ENCODE measurements at regions not wholly inside any gene's neighbourhood (a gene's known extent, or its start where the extent isn't known, plus 50 kb on each side); places are given as distances from the start of the nearest gene placed in this dataset.
"Not testable (repeated sequence)": the region's sequence is repeated elsewhere in the genome, so short reads cannot be mapped to it uniquely, and the experiment has no call there.

- no peak overlapping the region for H3K27ac Mint-ChIP-seq
- H3K27me3 Mint-ChIP-seq = peaks cover 55% of the 10 kb centered on the region in 2 donors
- H3K4me1 Mint-ChIP-seq (ENCODE audit: low read depth in 2 of 2) = no peaks in the 10 kb centered on the region
- ATAC-seq (replicated peaks) (no peak), DNase-seq (no peak)
- H3K36me3 Mint-ChIP-seq (ENCODE audit: insufficient read depth) = no peaks in the 10 kb centered on the region
- H3K4me3 Mint-ChIP-seq = no peak overlapping the region
- no peaks in the 10 kb centered on the region for H3K9me3 Mint-ChIP-seq
These were observed 163.7 kb upstream of the RMP24 start for GRCh38 chr18:35808796-35809195.

- H3K9me3 Mint-ChIP-seq = no peaks in the 10 kb centered on the region
- H3K4me1 Mint-ChIP-seq (ENCODE audit: low read depth in 2 of 2) = no peaks in the 10 kb centered on the region
- no peak overlapping the region for H3K4me3 Mint-ChIP-seq
- H3K27me3 Mint-ChIP-seq = peaks cover 46 to 49% of the 10 kb centered on the region in 2 donors
- no peak for DNase-seq
- no peaks in the 10 kb centered on the region for H3K36me3 Mint-ChIP-seq (ENCODE audit: insufficient read depth)
- no peak overlapping the region for H3K27ac Mint-ChIP-seq
- ATAC-seq (replicated peaks) = no peak
These were observed 162.0 kb upstream of the RMP24 start for GRCh38 chr18:35810520-35810919.

GRCh38 chr18:35811896-35812295 is 160.6 kb upstream of the RMP24 start:
- no peaks in the 10 kb centered on the region for H3K4me1 Mint-ChIP-seq (ENCODE audit: low read depth in 2 of 2)
- no peaks in the 10 kb centered on the region for H3K9me3 Mint-ChIP-seq
- no peak overlapping the region for H3K4me3 Mint-ChIP-seq
- peaks cover 33 to 42% of the 10 kb centered on the region in 2 donors for H3K27me3 Mint-ChIP-seq
- no peak overlapping the region for H3K27ac Mint-ChIP-seq
- DNase-seq (no peak), ATAC-seq (replicated peaks) (no peak)
- H3K36me3 Mint-ChIP-seq (ENCODE audit: insufficient read depth) = no peaks in the 10 kb centered on the region

GRCh38 chr18:35815011-35815410 is 157.5 kb upstream of the RMP24 start:
- not testable (repeated sequence) for H3K4me3 Mint-ChIP-seq

DNA sequence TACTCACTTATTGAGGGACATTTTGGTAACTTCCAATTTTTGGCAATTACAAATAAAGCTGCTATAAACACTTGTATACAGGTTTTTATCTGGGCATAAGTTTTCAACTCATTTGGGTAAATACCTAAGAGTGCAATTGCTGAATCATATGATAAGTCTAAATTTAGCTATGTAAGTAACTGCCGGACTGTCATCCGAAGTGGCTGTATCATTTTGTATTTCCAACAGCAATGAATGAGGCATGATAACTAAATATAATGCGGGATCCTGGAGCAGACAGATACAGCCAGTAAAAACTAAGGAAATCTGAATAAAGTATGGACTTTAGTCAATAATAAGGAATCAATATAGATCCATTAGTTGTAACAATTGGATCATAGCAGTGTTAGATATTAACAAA is 156.5 kb upstream of the RMP24 start:
- no peak for DNase-seq
- Mint-ChIP-seq H3K4me1 (ENCODE audit: low read depth in 2 of 2) (no peaks in the 10 kb centered on the region), H3K9me3 (no peaks in the 10 kb centered on the region), H3K36me3 (ENCODE audit: insufficient read depth) (no peaks in the 10 kb centered on the region), H3K27me3 (peaks cover 22 to 27% of the 10 kb centered on the region in 2 donors), H3K27ac (no peak overlapping the region), H3K4me3 (no peak overlapping the region)
- no peak for ATAC-seq (replicated peaks)

More at GRCh38 chr18:35815011-35815410, 157.5 kb upstream of the RMP24 start:
- ATAC-seq (replicated peaks); H3K4me1 Mint-ChIP-seq (ENCODE audit: low read depth in 2 of 2); DNase-seq; H3K27ac Mint-ChIP-seq; H3K9me3 Mint-ChIP-seq; H3K36me3 Mint-ChIP-seq (ENCODE audit: insufficient read depth): not testable (repeated sequence)
- H3K27me3 Mint-ChIP-seq = peaks cover 21 to 29% of the 10 kb centered on the region in 2 donors

- no peak for DNase-seq
- no peaks in the 10 kb centered on the region for H3K9me3 Mint-ChIP-seq
- no peaks in the 10 kb centered on the region for H3K4me1 Mint-ChIP-seq (ENCODE audit: low read depth in 2 of 2)
- peaks cover 15% of the 10 kb centered on the region in 2 donors for H3K27me3 Mint-ChIP-seq
- ATAC-seq (replicated peaks) = no peak
- no peaks in the 10 kb centered on the region for H3K36me3 Mint-ChIP-seq (ENCODE audit: insufficient read depth)
- H3K4me3 Mint-ChIP-seq = no peak overlapping the region
- no peak overlapping the region for H3K27ac Mint-ChIP-seq
These were observed 154.7 kb upstream of the RMP24 start for GRCh38 chr18:35817604-35818352.

- Mint-ChIP-seq H3K4me1 (ENCODE audit: low read depth in 2 of 2) (no peaks in the 10 kb centered on the region), H3K9me3 (no peaks in the 10 kb centered on the region), H3K4me3 (no peak overlapping the region), H3K36me3 (ENCODE audit: insufficient read depth) (no peaks in the 10 kb centered on the region), H3K27ac (no peak overlapping the region), H3K27me3 (peaks cover 15% of the 10 kb centered on the region in 2 donors)
- ATAC-seq (replicated peaks) = no peak
- DNase-seq = no peak
These were observed 154.2 kb upstream of the RMP24 start for GRCh38 chr18:35818353-35818667.

DNA sequence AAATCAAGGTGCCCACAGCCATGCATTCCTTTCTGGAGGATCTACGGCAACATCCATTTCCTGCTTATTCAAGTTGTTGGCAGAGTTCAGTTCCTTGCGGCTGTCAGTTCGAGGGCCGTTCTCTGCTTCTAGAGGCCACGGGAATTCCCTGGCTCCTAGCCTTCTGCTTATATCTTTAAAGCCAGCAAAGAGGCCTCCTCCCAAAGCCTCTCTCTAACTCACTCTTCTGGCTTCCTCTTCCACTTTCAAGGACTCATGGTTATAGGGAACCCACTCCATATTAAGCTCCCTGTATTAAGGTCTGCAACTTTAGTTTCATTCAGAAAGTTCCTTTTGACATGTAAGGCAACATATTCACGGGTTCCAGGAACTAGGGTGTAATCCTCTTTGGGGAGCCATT is 150.1 kb upstream of the RMP24 start:
- no peak for DNase-seq
- no peaks in the 10 kb centered on the region for H3K4me1 Mint-ChIP-seq (ENCODE audit: low read depth in 2 of 2)
- H3K27me3 Mint-ChIP-seq = peaks cover 14 to 15% of the 10 kb centered on the region in 2 donors
- H3K9me3 Mint-ChIP-seq = no peaks in the 10 kb centered on the region
- ATAC-seq (replicated peaks) = no peak
- no peak overlapping the region for H3K27ac Mint-ChIP-seq
- H3K36me3 Mint-ChIP-seq (ENCODE audit: insufficient read depth) = no peaks in the 10 kb centered on the region
- no peak overlapping the region for H3K4me3 Mint-ChIP-seq

- H3K9me3 Mint-ChIP-seq = no peaks in the 10 kb centered on the region
- H3K4me3 Mint-ChIP-seq = no peak overlapping the region
- H3K27ac Mint-ChIP-seq = no peak overlapping the region
- DNase-seq = no peak
- H3K36me3 Mint-ChIP-seq (ENCODE audit: insufficient read depth) = no peaks in the 10 kb centered on the region
- peaks cover 21 to 26% of the 10 kb centered on the region in 2 donors for H3K27me3 Mint-ChIP-seq
- H3K4me1 Mint-ChIP-seq (ENCODE audit: low read depth in 2 of 2) = no peaks in the 10 kb centered on the region
- ATAC-seq (replicated peaks) = no peak
These were observed 146.0 kb upstream of the RMP24 start for GRCh38 chr18:35826477-35826876.

GRCh38 chr18:35827275-35827902 is 145.1 kb upstream of the RMP24 start:
- no peaks in the 10 kb centered on the region for H3K4me1 Mint-ChIP-seq (ENCODE audit: low read depth in 2 of 2)
- no peak overlapping the region for H3K4me3 Mint-ChIP-seq
- H3K27ac Mint-ChIP-seq = no peak overlapping the region

DNA sequence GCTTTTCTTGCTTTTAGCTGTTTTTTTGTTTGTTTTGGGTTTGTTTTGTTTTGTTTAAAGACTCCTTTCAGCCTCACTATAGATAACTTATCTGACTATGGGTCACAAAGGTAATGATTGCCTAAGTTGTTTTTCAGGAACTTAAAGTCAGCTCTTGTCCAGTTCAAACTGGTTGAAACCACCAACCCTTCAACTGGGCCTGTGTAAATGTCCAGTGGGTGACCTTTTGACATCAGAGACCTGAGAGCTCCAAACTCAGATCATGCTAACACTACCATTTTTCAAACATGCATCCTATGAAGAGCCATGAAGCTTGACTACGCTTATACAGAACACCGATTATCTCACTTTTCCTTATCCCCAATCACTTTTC is 144.6 kb upstream of the RMP24 start:
- no peak for DNase-seq
- H3K4me3 Mint-ChIP-seq = no peak overlapping the region
- no peak for ATAC-seq (replicated peaks)
- H3K27me3 Mint-ChIP-seq = peaks cover 32 to 35% of the 10 kb centered on the region in 2 donors
- H3K27ac Mint-ChIP-seq = no peak overlapping the region
- H3K4me1 Mint-ChIP-seq (ENCODE audit: low read depth in 2 of 2) = no peaks in the 10 kb centered on the region
- peaks cover 3% of the 10 kb centered on the region for H3K36me3 Mint-ChIP-seq (ENCODE audit: insufficient read depth)
- no peaks in the 10 kb centered on the region for H3K9me3 Mint-ChIP-seq

More at GRCh38 chr18:35827275-35827902, 145.1 kb upstream of the RMP24 start:
- peaks cover 27 to 30% of the 10 kb centered on the region in 2 donors for H3K27me3 Mint-ChIP-seq
- DNase-seq = no peak
- ATAC-seq (replicated peaks) = no peak
- H3K36me3 Mint-ChIP-seq (ENCODE audit: insufficient read depth) = peaks cover 3% of the 10 kb centered on the region
- H3K9me3 Mint-ChIP-seq = no peaks in the 10 kb centered on the region

DNA sequence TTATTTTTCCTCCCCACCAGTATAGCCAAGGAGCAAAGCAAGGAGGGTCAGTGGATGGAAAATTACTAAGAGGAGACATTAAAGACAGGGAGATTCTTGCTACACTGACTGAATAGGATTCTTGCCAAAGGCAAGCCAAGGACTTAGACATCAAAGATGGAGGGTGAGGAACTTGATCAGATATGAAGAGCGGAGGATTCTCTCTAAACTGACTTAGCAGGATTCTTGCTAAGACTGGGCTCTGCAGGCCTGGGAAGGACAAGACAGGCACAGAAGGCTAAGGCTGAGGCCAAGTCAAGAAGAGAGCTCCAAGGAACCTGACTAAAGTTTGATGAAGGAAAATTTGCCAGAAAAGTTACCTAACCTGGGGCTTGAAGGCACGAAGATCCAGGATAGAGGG is 143.9 kb upstream of the RMP24 start:
- Mint-ChIP-seq H3K9me3 (no peaks in the 10 kb centered on the region), H3K4me3 (no peak overlapping the region), H3K27me3 (peaks cover 38 to 42% of the 10 kb centered on the region in 2 donors), H3K27ac (no peak overlapping the region), H3K36me3 (ENCODE audit: insufficient read depth) (peaks cover 3% of the 10 kb centered on the region), H3K4me1 (ENCODE audit: low read depth in 2 of 2) (no peaks in the 10 kb centered on the region)
- ATAC-seq (replicated peaks) (no peak), DNase-seq (no peak)

DNA sequence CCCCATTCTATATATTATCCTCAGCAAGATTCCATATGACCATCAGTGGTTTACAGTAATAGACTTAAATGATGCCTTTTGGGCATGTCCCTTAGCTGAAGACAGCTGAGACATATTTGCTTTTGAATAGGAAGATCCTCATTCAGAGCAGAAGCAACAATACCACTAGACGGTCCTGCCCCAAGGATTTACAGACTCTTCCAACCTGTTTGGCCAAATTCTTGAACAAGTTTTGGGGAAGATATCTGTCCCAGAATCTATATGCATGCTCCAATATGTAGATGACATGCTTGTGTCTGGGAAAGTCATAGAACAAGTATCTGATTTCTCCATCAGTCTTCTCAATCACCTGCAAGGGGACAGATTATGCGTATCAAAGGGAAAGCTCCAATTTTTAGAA is 137.1 kb upstream of the RMP24 start:
- H3K27ac Mint-ChIP-seq = no peak overlapping the region

DNA sequence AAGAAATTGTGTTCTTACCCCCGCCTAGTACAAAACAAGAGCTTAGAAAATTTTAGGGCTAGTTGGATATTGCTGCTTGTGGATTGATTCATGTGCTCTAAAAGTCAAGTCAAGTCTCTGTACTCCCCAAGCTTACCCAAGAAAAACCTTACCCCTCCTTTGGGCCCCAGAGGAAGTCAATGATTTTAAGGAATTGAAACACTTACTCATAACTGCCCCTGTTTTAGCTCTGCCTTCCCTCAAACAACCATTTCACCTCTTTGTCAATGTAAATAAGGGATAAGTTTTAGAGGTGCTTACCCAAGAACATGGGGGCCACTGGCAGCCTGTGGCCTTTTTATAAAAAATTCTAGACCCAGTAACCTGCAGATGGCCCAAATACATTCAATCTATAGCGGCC is 136.6 kb upstream of the RMP24 start:
- Mint-ChIP-seq H3K9me3 (no peaks in the 10 kb centered on the region), H3K4me1 (ENCODE audit: low read depth in 2 of 2) (no peaks in the 10 kb centered on the region), H3K4me3 (no peak overlapping the region)

More for the DNA sequence above, 137.1 kb upstream of the RMP24 start:
- DNase-seq (no peak), ATAC-seq (replicated peaks) (no peak)
- no peaks in the 10 kb centered on the region for H3K9me3 Mint-ChIP-seq
- no peak overlapping the region for H3K4me3 Mint-ChIP-seq
- peaks cover 29 to 70% of the 10 kb centered on the region in 2 donors for H3K27me3 Mint-ChIP-seq
- H3K4me1 Mint-ChIP-seq (ENCODE audit: low read depth in 2 of 2) = no peaks in the 10 kb centered on the region
- H3K36me3 Mint-ChIP-seq (ENCODE audit: insufficient read depth) = peaks cover 3% of the 10 kb centered on the region

More for the DNA sequence above, 136.6 kb upstream of the RMP24 start:
- no peak for DNase-seq
- Mint-ChIP-seq H3K27me3 (peaks cover 28 to 75% of the 10 kb centered on the region in 2 donors), H3K27ac (no peak overlapping the region), H3K36me3 (ENCODE audit: insufficient read depth) (peaks cover 3% of the 10 kb centered on the region)
- no peak for ATAC-seq (replicated peaks)

Measured in effector memory CD8-positive, alpha-beta T cell (primary cell).